ENCODE measurements at regions not wholly inside any gene's neighbourhood (a gene's known extent, or its start where the extent isn't known, plus 50 kb on each side); places are given as distances from the start of the nearest gene placed in this dataset.

DNA sequence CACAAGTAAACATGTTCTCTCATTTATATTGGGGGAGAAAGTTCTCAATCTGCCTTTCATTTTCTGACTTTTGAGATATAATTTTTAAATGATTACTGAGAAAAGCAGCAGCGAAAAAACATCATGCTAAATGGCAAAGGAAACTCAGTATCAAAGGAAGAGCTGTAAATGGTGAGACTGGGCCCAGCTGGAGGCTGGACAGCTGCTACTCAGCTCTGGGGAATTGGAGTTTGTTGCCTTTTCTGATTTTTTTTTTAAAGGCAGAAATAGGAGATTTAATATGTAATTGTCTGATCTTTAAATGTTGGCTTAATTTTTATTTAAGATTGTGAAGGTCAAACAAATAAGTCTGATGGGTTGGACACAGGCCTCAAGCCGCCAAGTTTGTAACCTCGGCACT lies 137.1 kb upstream of the TACR1 start:
- Histone ChIP-seq H3K4me2 (ENCODE audit: extremely low read depth, insufficient read depth, low read length) (no peak overlapping the region), H3K9me3 (ENCODE audit: control insufficient read depth, insufficient read depth, low read depth, low read length) (no peaks in the 10 kb centered on the region), H3K27ac (ENCODE audit: insufficient read depth, low read length) (no peak overlapping the region), H3K9ac (ENCODE audit: insufficient read depth, low read length) (no peak overlapping the region), H3K4me1 (ENCODE audit: control insufficient read depth, extremely low read depth, insufficient read depth, low read length) (no peaks in the 10 kb centered on the region), H3K36me3 (ENCODE audit: control insufficient read depth, insufficient read depth, low read length) (no peaks in the 10 kb centered on the region), H3K79me2 (ENCODE audit: control insufficient read depth, insufficient read depth, low read length) (no peaks in the 10 kb centered on the region), H3K27me3 (ENCODE audit: control insufficient read depth, insufficient read depth, low read length) (peaks cover 3% of the 10 kb centered on the region), H3K4me3 (replicated peaks in 1 of 4; ENCODE audit: control extremely low read depth in 1 of 4, insufficient read depth in 1 of 4, low read depth in 3 of 4, low read length in 4 of 4) (no peak overlapping the region), H4K20me1 (ENCODE audit: control insufficient read depth, extremely low read depth, insufficient read depth, low read length) (no peaks in the 10 kb centered on the region), H2AFZ (ENCODE audit: low read length) (peak overlapping the region; percentile 74)
- TF ChIP-seq, protein P1, sequence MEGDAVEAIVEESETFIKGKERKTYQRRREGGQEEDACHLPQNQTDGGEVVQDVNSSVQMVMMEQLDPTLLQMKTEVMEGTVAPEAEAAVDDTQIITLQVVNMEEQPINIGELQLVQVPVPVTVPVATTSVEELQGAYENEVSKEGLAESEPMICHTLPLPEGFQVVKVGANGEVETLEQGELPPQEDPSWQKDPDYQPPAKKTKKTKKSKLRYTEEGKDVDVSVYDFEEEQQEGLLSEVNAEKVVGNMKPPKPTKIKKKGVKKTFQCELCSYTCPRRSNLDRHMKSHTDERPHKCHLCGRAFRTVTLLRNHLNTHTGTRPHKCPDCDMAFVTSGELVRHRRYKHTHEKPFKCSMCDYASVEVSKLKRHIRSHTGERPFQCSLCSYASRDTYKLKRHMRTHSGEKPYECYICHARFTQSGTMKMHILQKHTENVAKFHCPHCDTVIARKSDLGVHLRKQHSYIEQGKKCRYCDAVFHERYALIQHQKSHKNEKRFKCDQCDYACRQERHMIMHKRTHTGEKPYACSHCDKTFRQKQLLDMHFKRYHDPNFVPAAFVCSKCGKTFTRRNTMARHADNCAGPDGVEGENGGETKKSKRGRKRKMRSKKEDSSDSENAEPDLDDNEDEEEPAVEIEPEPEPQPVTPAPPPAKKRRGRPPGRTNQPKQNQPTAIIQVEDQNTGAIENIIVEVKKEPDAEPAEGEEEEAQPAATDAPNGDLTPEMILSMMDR (conservative IDR thresholded peaks at IDR 0.05 in 1 of 2, IDR thresholded peaks at IDR 0.05 in 1 of 2; ENCODE audit: low read depth in 1 of 2, low read length in 2 of 2): no peak
- DNase-seq (ENCODE audit: low read depth in 2 of 2): no peak

DNA sequence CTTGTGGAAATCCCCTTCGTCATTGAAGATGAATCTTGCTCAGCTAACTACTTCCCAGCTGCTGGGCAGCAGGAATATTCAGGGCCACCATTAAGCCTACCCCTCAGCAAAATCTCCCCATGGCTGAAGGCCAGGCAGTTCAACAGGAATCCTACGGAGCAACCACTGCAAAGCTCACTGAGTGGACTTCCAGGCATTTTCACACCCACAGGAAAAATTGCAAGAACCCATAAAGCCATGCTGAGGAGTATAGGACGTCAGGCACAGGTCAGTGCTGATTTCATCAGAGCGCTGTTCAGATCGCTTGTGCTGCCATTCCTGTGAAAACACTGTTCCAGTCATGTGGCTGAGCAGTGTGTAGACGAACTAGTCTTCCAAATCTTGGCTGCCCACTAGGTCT lies 134.8 kb upstream of the TACR1 start:
- H4K20me1 ChIP-seq (ENCODE audit: control insufficient read depth, extremely low read depth, insufficient read depth, low read length): no peaks in the 10 kb centered on the region
- H3K4me1 ChIP-seq (ENCODE audit: control insufficient read depth, extremely low read depth, insufficient read depth, low read length): no peaks in the 10 kb centered on the region
- H3K9me3 ChIP-seq (ENCODE audit: control insufficient read depth, insufficient read depth, low read depth, low read length): no peaks in the 10 kb centered on the region
- no peak overlapping the region for H2AFZ ChIP-seq (ENCODE audit: low read length)
- DNase-seq (ENCODE audit: low read depth in 2 of 2): no peak
- H3K27ac ChIP-seq (ENCODE audit: insufficient read depth, low read length): no peak overlapping the region
- no peak overlapping the region for H3K4me3 ChIP-seq (replicated peaks in 1 of 4; ENCODE audit: control extremely low read depth in 1 of 4, insufficient read depth in 1 of 4, low read depth in 3 of 4, low read length in 4 of 4)
- TF ChIP-seq, protein P1 (conservative IDR thresholded peaks at IDR 0.05 in 1 of 2, IDR thresholded peaks at IDR 0.05 in 1 of 2; ENCODE audit: low read depth in 1 of 2, low read length in 2 of 2): no peak
- TF ChIP-seq EZH2 (IDR thresholded peaks at IDR 0.05; ENCODE audit: low read length, missing control alignments): no peak
- no peak overlapping the region for H3K4me2 ChIP-seq (ENCODE audit: extremely low read depth, insufficient read depth, low read length)
- H3K9ac ChIP-seq (ENCODE audit: insufficient read depth, low read length): no peak overlapping the region
- no peaks in the 10 kb centered on the region for H3K36me3 ChIP-seq (ENCODE audit: control insufficient read depth, insufficient read depth, low read length)
- H3K27me3 ChIP-seq (ENCODE audit: control insufficient read depth, insufficient read depth, low read length): peaks cover 3% of the 10 kb centered on the region
- no peaks in the 10 kb centered on the region for H3K79me2 ChIP-seq (ENCODE audit: control insufficient read depth, insufficient read depth, low read length)

DNA sequence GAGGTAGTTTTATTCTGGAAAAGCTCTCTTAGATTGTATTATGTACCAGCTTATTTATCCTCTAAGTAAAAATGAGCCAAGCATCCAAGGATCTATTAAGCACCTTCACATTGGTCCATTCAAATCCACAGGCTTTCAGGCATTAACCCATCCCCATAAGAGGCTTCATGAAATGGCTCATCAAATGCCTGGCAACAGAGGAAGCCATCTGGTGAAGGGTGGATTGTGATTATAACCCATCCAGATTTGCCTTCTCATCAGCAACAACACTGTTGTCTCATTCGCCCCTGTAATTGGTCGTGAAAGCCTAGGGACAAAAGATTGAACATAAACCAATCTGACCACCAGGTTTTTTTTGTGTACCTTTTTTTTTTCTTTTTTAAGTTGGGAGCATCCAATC lies 134.3 kb upstream of the TACR1 start:
- no peak for DNase-seq (ENCODE audit: low read depth in 2 of 2)
- Histone ChIP-seq H3K9ac (ENCODE audit: insufficient read depth, low read length) (no peak overlapping the region), H3K79me2 (ENCODE audit: control insufficient read depth, insufficient read depth, low read length) (no peaks in the 10 kb centered on the region), H3K4me2 (ENCODE audit: extremely low read depth, insufficient read depth, low read length) (no peak overlapping the region), H3K4me1 (ENCODE audit: control insufficient read depth, extremely low read depth, insufficient read depth, low read length) (no peaks in the 10 kb centered on the region), H3K4me3 (replicated peaks in 1 of 4; ENCODE audit: control extremely low read depth in 1 of 4, insufficient read depth in 1 of 4, low read depth in 3 of 4, low read length in 4 of 4) (no peak overlapping the region), H3K36me3 (ENCODE audit: control insufficient read depth, insufficient read depth, low read length) (no peaks in the 10 kb centered on the region), H3K27me3 (ENCODE audit: control insufficient read depth, insufficient read depth, low read length) (peaks cover 3% of the 10 kb centered on the region), H4K20me1 (ENCODE audit: control insufficient read depth, extremely low read depth, insufficient read depth, low read length) (no peaks in the 10 kb centered on the region), H3K9me3 (ENCODE audit: control insufficient read depth, insufficient read depth, low read depth, low read length) (no peaks in the 10 kb centered on the region), H2AFZ (ENCODE audit: low read length) (no peak overlapping the region), H3K27ac (ENCODE audit: insufficient read depth, low read length) (no peak overlapping the region)
- TF ChIP-seq, protein P1 (conservative IDR thresholded peaks at IDR 0.05 in 1 of 2, IDR thresholded peaks at IDR 0.05 in 1 of 2; ENCODE audit: low read depth in 1 of 2, low read length in 2 of 2): no peak
- no peak for TF ChIP-seq EZH2 (IDR thresholded peaks at IDR 0.05; ENCODE audit: low read length, missing control alignments)

Data from fibroblast of lung (primary cell).